ENCODE measurements at regions not wholly inside any gene's neighbourhood (a gene's known extent, or its start where the extent isn't known, plus 50 kb on each side); places are given as distances from the start of the nearest gene placed in this dataset.
"Not testable (repeated sequence)": the region's sequence is repeated elsewhere in the genome, so short reads cannot be mapped to it uniquely, and the experiment has no call there.

DNA sequence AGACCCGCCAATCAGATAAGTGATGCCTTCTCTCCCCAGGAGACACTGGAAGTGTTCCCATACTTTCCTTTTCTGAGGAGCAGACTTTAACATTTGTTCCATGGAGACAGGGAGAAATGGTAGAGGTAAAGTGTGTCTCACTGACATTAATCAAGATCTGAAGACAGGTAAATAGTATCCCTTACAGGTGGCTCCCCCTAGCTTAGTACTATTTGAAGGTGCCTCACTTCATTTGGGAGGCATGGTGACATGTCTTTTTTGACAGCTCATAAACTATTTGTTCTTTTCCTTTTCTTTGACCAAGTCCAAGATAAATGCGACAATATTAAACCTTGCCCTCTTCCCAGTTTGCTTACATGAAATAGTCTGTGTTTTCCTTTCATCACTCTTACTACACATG, 485.6 kb upstream of the IL12A start:
- no peak for DNase-seq (ENCODE audit: low read depth in 4 of 4, low spot score in 2 of 4)

DNA sequence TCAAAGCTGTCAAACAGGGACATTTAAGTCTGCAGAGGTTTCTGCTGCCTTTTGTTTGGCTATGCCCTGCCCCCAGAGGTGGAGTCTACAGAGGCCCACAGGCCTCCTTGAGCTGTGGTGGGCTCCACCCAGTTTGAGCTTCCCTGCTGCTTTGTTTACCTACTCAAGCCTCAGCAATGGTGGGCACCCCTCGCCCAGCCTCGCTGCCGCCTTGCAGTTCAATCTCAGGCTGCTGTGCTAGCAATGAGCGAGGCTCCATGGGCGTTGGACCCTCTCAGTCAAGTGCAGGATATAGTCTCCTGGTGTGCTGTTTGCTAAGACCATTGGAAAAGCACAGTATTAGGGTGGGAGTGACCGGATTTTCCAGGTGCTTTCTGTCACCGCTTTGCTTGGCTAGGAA, 477.6 kb upstream of the IL12A start:
- not testable (repeated sequence) for DNase-seq (ENCODE audit: low read depth in 4 of 4, low spot score in 2 of 4)

DNA sequence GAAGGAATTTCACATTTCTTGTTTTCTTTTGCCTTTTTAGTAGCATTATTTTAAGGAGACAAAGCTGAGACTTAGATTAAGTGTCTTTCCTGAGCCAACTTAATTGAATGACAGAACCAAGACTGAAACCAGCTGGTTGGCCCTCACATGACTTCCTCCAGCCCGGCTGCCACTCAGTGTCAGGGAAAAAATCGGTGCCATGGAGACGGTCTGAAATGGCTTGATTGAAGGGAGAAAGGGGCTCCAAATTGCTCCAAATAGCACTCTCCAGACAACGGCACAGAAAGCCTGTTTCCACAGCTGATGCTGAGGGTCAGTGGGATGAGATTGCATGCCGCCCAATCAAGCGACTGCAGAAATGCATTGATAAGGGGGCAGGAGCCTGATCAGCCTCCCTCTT, 475.2 kb upstream of the IL12A start:
- DNase-seq (ENCODE audit: low read depth in 4 of 4, low spot score in 2 of 4): no peak

DNA sequence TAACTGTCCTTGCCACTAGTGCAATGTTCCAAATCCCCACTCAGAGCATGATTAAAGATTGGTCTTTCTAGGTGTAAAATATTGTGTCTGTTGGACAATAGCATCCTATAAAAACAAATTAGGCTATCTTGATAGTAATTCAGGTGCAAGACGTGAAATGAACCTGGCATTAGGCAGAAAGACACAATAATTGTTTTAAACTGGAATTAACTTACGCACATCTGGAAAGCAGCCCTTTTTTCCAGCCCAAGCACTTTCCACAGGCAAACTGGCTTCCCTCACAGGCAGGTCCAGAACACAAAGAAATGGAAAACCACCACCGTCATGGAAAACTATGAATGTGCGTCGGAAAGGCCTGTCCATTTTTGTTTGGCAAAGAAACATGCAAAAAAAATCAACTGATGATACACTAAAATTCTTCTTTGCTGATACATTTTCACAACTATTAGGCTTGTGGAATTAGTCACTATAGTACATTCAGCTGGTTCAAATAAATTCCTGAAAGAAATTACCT, 474.7 kb upstream of the IL12A start:
- DNase-seq (ENCODE audit: low read depth in 4 of 4, low spot score in 2 of 4): no peak

DNA sequence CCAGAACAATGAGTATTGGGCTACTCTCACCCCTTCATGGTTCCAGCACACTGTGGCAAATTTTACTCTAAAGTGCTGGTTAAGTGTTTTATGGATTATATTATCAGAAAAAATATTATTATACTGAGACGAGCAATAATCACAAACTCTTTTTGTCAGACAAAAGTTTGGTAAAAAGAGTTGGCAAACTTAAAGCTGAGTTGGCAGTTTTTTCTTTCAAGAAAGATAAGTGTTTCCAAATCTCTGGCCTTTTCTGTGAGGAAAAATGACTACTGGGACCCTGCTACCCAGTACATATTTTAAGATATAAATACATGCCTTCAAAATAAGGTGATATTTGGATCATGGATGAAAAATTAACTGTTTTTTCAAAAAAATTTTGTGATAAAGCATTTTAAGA, 471.5 kb upstream of the IL12A start:
- DNase-seq (ENCODE audit: low read depth in 4 of 4, low spot score in 2 of 4): no peak

DNA sequence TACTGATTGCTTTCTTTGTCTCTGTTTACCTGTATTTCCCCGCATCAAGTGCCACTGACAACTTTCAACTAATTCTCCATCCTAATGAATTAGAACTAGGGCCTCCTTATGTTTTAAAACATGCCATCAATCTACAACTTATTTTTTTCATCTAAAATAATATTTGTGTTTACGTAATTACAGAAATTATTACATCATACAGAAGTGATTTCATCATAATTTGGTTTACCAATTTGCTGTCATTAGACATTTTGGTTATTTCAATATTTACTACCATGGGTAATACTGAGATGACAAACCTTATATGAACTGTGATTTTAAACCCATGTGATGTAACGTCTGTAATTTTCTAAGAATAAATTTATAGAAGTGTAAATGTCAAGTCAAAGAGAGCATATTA, 468.0 kb upstream of the IL12A start:
- no peak for DNase-seq (ENCODE audit: low read depth in 4 of 4, low spot score in 2 of 4)

DNA sequence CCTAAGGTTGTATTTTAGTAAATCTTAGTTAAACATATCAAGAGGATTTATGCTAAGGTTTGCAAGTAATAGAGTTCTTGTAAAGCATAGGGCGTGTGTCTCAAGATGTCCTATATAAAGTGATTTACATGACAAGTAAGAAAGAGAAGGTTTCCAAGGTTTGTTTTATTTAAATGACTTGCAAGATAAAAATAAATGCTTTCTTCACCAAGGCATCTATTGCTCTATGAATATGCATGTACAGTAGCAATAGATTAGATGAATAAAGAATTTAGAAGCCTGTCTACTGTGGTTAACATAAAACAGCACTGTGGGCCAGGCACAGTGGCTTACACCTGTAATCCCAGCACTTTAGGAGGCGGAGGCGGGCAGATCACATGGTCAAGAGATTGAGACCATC, 466.4 kb upstream of the IL12A start:
- no peak for DNase-seq (ENCODE audit: low read depth in 4 of 4, low spot score in 2 of 4)

DNA sequence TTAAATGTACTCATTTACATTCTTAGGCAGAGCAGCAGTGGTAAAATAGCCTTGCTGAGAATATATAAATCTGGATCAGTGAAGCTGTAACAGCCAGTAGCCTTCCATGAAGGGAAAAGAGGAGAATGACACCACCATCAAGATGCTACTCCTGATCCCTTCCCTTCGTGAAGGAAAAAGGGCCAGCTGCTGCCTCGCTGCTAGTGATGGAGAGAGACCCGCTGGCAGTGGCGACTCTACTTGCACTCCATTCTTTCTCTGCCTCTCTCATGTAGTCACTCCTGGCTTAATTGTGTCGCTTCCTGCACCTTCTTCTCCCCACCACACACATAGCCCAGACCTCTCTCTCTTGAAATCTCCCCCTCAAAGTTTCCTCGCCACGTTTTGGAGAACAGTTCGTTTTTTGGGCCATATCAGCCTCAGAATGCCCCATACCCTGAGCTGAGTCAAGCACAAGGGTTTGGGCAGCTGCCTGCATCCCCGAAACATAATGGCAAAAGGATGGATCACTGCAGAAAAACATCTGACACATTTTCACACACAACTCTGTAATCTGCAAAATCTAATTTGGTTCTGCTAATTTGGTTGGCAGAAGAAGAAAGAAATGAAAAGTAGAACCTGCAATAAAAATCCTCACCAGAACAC, 460.3 kb upstream of the IL12A start:
- DNase-seq (ENCODE audit: low read depth in 4 of 4, low spot score in 2 of 4): no peak

DNA sequence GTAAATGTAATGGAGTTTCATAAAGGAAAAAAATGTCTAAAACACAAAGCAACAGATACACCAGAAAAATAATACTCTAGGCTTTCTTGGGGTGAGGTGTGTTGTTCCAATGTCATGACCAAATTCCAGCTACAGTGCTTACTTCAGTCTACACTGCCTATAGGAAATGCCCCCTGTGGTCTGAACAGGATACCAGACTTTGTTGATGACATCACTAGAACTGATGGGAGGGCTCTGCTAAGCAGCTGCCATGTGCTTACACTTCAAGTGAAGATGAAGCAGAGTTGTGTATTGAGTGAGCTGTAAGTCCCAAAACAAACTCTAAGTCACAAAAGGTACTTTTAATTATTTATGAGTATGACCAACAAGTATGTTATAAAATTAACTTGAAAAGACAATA, 456.1 kb upstream of the IL12A start:
- no peak for DNase-seq (ENCODE audit: low read depth in 4 of 4, low spot score in 2 of 4)

DNA sequence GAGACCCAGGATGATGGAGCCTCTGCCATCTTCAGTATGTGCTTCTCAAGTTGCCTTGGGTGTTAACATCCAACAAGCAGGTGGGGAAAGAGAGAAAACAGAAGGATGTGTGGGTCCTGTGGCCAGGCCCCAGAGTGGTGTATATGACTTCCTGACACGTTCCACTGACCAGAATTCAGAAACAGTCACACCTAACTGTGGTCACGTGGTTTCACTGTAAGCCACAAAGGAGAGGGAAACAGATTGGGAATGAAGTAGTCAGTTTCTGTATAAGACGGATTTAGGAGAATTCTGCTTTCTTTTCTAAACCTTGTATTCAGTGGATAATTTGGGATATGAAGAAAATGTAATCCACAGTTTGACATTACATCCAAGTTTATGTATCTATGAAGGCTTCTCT, 454.1 kb upstream of the IL12A start:
- DNase-seq (ENCODE audit: low read depth in 4 of 4, low spot score in 2 of 4): no peak

DNA sequence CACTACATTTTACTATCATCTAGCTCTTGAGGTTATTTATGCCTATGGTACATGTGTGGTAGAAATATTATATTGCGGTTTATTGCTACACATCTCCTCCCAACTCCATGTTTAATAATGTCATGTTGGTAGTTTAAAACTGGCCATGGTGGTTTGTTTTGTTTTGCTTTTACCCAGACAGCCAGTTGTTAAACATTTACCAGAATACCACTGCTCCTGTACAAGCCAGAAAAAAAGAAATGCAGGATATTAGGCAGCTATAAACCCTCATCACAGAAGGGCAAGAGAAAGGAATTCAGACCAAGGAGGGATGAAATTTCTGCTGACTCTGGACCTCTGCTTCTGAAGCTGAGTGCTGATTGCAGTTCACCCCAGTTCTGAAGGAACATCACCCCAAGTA, 451.8 kb upstream of the IL12A start:
- peak in 1 of 4 donors; percentile 10 for DNase-seq (ENCODE audit: low read depth in 4 of 4, low spot score in 2 of 4)

DNA sequence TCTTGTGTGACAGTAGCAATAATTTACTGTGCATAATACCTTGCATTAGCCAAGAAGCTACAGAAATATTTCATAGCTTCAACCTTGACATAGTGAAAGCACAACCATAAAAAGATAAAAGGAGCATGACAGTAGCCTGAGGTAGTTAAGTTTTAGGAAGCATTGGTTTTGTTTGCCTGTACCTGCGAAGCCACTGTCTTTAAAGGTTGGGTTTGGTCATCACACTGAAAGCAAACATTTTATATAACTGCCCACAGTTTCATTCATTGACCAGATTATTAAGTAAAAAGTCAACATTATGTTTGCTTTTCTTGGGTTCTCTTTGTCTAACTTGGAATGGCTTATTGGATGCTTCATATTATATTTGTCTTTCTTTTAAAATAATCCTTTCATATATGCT, 450.1 kb upstream of the IL12A start:
- no peak for DNase-seq (ENCODE audit: low read depth in 4 of 4, low spot score in 2 of 4)

DNA sequence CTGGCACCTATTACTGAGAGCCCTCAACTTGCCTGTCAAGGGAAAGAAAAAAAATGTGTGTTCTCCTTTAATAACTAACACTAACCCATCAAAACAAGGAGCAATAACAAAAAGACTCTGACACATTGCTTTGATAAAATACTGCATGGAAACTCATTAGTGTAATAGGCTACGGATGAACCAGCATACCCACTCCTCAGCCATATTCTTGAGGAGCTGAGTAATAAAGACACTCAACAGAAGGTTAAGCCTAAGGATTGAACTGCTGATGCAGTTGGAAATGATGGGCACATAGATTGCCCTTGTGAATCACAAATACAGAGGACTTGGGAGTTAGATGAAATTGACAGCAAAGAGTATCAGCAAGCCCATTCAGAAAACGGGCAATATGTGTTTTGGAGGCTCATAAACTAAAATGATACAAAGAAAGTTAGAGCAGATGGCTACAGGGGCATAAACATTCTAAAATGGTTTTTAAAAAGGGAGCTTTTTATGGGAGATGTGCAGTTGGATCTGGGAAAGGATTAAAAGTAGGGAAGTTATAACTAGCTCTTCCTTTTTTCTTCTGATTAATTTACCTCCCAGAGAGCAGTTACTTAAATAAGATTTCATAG, 447.6 kb upstream of the IL12A start:
- DNase-seq (ENCODE audit: low read depth in 4 of 4, low spot score in 2 of 4): no peak

DNA sequence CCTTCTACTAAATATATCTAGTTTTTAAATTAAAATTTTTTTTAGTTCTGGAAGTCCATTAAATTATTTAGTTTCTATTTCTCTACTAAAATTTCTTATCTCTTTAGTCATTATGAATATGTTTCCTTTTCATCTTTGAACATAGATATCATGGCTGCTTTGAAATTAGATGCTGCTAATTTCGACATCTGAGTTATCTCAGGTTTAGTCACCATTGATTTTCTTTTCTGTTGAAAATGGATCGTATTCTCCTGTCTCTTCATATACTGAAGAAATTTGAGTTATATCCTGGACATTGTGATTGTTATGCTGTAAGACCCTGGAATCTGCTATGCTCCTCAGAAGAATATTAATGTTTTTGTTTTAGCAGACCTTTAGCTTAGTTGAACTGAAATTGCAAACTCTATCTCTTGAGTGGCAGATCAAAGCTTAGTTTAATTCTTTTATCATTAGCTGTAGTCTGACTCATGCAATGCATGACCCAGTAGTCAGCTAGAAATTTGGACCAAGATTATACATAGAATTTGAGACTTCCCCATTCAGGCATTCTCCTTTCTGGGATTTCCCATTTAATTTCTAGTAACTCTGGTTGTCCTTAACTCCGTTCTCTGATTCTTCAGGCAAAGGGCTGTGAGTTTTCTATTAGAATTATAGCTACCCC, 439.8 kb upstream of the IL12A start:
- no peak for DNase-seq (ENCODE audit: low read depth in 4 of 4, low spot score in 2 of 4)

DNA sequence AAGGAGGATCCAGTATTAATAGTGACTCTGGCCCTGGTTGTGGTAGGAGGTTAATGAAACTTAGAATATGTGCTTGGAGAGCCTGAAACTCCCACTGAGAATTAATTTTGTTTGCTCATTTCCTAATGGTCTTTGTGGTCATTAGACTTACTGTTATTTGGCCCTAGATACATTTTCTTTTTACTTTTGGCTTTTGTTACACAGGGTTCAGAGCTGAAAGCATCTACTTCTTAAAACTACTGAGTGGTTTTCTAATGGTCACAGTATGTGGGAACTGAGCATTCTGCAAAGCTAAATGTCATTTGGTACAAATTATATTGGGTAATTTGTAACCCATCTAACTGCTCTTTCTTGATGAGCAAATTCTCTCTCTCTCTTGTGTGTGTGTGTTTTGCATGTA, 433.4 kb upstream of the IL12A start:
- no peak for DNase-seq (ENCODE audit: low read depth in 4 of 4, low spot score in 2 of 4)

DNA sequence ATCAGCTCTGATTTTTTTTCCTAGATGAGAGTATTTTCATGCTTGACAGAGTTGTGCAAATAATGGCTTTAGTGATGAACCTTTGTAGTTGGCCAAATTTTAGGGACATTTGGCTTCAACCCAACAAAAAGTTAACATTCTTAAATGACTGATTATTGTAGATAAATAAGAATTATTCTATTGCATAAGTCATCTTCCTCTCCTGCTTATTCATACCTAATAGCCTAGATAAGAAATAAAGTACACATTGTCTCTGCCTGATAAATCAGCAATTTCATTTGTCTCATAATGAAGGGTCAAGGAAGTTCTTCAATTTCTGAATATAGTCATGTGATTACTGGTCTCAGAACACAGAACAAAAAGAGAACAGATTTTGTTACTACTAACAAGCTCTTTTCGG, 428.9 kb upstream of the IL12A start:
- DNase-seq (ENCODE audit: low read depth in 4 of 4, low spot score in 2 of 4): no peak

DNA sequence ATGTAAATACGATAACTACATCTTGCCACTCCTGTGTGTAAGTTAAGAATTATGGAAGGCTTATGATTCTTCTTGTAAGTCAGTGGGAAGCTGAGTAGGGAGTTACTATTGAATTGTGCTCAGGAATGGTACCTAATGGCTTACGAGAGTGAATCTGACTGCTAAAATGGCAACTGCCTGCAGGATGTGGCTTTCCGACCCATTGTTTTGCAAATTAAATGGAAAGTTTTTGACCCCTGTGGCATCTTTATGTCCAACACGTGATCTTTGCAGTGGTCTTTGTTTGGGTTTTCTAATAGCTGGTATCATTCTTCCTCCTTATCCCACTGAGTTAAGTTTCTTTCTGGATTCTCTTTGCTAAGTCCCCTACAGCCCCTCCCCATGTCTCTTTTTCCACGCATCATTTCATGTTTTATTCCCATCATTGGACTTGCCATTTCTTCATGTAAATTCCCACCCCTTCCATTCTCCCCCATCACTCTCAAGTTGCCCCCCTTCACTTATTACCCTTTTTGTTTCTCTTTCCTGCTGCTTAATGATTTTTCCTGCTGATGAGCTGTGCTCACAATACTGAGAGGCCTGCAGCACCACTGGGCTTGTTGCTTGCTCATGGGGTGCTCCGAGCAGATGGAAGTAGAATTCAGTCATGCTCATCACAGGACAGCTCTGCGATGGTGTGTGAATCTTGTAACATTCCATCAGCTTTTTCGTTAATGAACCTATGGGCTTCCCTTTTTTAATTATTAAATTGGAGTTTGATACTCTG, 428.2 kb upstream of the IL12A start:
- no peak for DNase-seq (ENCODE audit: low read depth in 4 of 4, low spot score in 2 of 4)

DNA sequence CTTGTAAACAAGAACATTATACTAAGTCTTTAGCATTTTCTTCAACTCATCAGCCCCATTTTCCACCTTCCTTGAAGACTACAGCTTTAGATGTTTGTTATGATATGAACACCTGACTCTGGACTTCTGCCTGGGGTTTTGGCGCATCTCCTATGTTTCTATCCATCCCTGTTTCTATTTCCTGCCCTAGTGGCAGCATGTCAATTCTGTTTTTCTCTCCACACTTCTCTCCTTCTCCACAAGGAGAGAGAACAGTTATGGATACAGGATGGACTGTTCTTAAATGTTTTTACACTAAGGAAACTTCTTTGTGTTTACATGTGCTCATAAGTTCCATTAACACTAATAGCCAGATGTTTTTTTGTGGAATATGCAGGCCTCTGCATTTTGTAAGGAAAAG, 423.3 kb upstream of the IL12A start:
- no peak for DNase-seq (ENCODE audit: low read depth in 4 of 4, low spot score in 2 of 4)

DNA sequence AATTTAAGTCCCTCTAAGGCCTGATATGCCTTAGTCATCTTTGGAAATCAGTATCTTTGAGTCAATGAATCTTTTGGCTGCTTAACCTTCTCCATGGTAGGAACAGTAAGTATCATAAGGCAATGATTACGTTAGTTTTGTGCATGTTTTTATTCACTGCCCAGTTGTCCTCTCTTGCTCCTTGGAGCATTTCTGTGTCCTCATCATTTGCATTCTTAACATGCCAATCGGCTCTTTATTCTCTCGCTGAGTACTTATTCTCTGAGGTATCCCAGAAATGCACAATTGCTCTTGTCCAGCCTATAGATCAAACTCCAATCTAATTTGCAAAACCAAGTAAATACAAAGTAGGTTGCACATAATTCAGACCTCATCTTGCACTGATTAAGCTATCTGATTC, 405.0 kb upstream of the IL12A start:
- DNase-seq (ENCODE audit: low read depth in 4 of 4, low spot score in 2 of 4): no peak

DNA sequence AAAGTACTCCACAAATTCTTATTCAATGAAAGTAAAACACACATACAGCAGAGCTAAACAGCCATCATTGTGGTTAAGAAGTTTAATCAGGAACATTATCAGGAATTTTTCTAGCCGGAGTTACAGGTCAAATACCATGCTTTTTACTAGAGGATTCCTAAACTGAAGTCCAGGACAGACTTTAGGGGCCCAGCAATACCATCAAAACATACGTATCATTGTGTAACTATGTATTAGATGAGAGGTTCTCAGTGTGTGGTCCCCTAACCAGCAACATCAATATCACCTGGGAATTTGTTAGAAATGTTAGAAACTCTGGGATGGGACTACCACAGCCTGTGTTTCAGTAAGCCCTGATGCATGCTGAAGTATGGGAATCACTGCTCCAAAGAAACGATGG, 404.2 kb upstream of the IL12A start:
- DNase-seq (ENCODE audit: low read depth in 4 of 4, low spot score in 2 of 4): no peak

DNA sequence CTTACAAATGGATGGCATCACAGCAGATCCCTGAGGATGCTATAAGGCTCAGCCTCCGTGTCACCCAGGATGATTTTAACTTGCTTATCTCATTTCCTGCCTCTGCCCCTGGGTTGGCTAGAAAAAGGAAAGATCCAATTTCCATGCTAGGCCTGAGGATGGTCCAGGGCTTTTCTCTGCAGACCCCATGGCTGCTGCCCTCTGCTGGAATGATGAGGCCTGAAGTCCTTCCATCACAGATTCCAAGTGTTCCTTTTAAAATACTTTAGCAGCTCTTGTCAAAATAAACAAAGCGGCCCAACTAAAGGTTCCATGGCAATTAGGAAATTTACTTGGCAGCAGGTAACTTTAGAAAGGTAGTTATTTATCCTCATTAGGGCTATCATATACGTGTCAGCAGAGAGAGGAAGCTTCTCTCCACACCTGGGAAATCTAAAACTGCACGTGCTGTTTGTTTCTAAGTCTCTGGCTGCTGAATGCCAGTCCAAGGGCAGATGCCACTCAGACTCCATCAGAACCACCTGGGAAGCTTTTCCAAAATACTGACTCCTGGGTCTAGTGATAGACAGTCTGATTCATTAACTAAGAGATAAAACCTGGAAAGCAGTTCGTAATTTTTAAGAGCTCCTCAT, 401.9 kb upstream of the IL12A start:
- DNase-seq (ENCODE audit: low read depth in 4 of 4, low spot score in 2 of 4): peak in 3 of 4 donors; percentile 19 to 37 (median 30)

Data from left renal cortex interstitium (tissue), 4 donors.